Mesendoderm (in vitro differentiated cells): ENCODE measurements at regions not wholly inside any gene's neighbourhood (a gene's known extent, or its start where the extent isn't known, plus 50 kb on each side); places are given as distances from the start of the nearest gene placed in this dataset.
A peak's percentile ranks its signal among the peaks of the same experiment; 100 is the strongest.

ENCODE experiments used
- DNase-seq: peaks from one replicate; pipeline ENCODE4 v3.0.0; 2013
- H2AK5ac ChIP-seq: 2 replicates; pipeline ENCODE4 v1.6.1; 2013; ENCODE audit warnings: low read length, inconsistent platforms
- H2BK120ac ChIP-seq: 2 replicates; pipeline ENCODE4 v1.6.1; 2013; ENCODE audit warnings: low read depth, mild to moderate bottlenecking, low read length, moderate library complexity, mixed read lengths
- H2BK15ac ChIP-seq: replicated peaks from 2 replicates; pipeline ENCODE4 v1.6.1; 2013; ENCODE audit warnings: low read depth, mild to moderate bottlenecking, moderate library complexity
- H2BK5ac ChIP-seq: 2 replicates; pipeline ENCODE4 v1.6.1; 2013; ENCODE audit warnings: low read length, inconsistent platforms
- H3K18ac ChIP-seq: 2 replicates; pipeline ENCODE4 v1.6.1; 2013; ENCODE audit warnings: mild to moderate bottlenecking, low read length, mixed read lengths
- H3K23ac ChIP-seq: one replicate; pipeline ENCODE4 v1.6.1; 2013; ENCODE audit warnings: low read length
- H3K27ac ChIP-seq: 2 replicates; pipeline ENCODE4 v1.5.1; 2013; ENCODE audit warnings: low read depth, mild to moderate bottlenecking, inconsistent platforms, low read length, moderate library complexity
- H3K27me3 ChIP-seq: 2 replicates; pipeline ENCODE4 v1.6.1; 2013; ENCODE audit warnings: low read length, control low read depth, mild to moderate bottlenecking, inconsistent platforms; ENCODE audit not compliant: insufficient read depth, poor library complexity
- H3K36me3 ChIP-seq: 2 replicates; pipeline ENCODE4 v1.6.1; 2013; ENCODE audit warnings: low read length, inconsistent platforms; ENCODE audit not compliant: control insufficient read depth, insufficient read depth
- H3K4ac ChIP-seq: one replicate; pipeline ENCODE4 v1.6.1; 2013; ENCODE audit warnings: low read depth, mild to moderate bottlenecking, low read length, moderate library complexity
- H3K4me1 ChIP-seq: 2 replicates; pipeline ENCODE4 v1.6.1; 2013; ENCODE audit warnings: low read depth, low read length, inconsistent platforms; ENCODE audit not compliant: control insufficient read depth
- H3K4me2 ChIP-seq: 2 replicates; pipeline ENCODE4 v1.6.1; 2013; ENCODE audit warnings: low read length
- H3K4me3 ChIP-seq: 2 replicates; pipeline ENCODE4 v1.5.1; 2013; ENCODE audit warnings: mild to moderate bottlenecking, low read length
- H3K56ac ChIP-seq: one replicate; pipeline ENCODE4 v1.6.1; 2013; ENCODE audit warnings: low read length
- H3K79me1 ChIP-seq: 2 replicates; pipeline ENCODE4 v1.6.1; 2013; ENCODE audit warnings: low read length, inconsistent platforms
- H3K79me2 ChIP-seq: 2 replicates; pipeline ENCODE4 v1.6.1; 2013; ENCODE audit warnings: mild to moderate bottlenecking, low read length; ENCODE audit not compliant: control insufficient read depth, insufficient read depth
- H3K9ac ChIP-seq: 2 replicates; pipeline ENCODE4 v1.6.1; 2013; ENCODE audit warnings: low read length, inconsistent platforms
- H4K5ac ChIP-seq: one replicate; pipeline ENCODE4 v1.6.1; 2013; ENCODE audit warnings: low read length
- H4K8ac ChIP-seq: one replicate; pipeline ENCODE4 v1.6.1; 2013; ENCODE audit warnings: low read depth, mild to moderate bottlenecking, control low read depth, low read length, moderate library complexity
- WGBS: extraction: QIAGEN DNeasy Blood & Tissue Kit; methylation state at CpG from one replicate; pipeline ENCODE4 v1.1.7; 2013; ENCODE audit warnings: low lambda C conversion rate, missing lambda C conversion rate; ENCODE audit not compliant: insufficient coverage; ENCODE audit errors: extremely low coverage; 5-methylcytosine and 5-hydroxymethylcytosine counted together

- Histone ChIP-seq H4K5ac (no peak overlapping the region), H2AK5ac (no peak overlapping the region), H3K79me2 (no peaks in the 10 kb centered on the region), H3K4me3 (no peak overlapping the region), H2BK15ac (no peak overlapping the region), H3K23ac (no peak overlapping the region), H3K4me1 (peaks cover 4% of the 10 kb centered on the region), H3K27me3 (no peaks in the 10 kb centered on the region), H3K79me1 (no peaks in the 10 kb centered on the region), H3K4me2 (no peak overlapping the region), H2BK120ac (no peak overlapping the region), H3K18ac (no peak overlapping the region), H3K9ac (no peak overlapping the region), H3K36me3 (no peaks in the 10 kb centered on the region), H4K8ac (no peak overlapping the region), H3K4ac (no peak overlapping the region), H2BK5ac (peak overlapping the region; percentile 34), H3K27ac (no peak overlapping the region), H3K56ac (no peak overlapping the region)
- no CpG with 5 or more reads among the region's 2 CpGs for WGBS
- DNase-seq: no peak
Observed at GRCh38 chr5:67954351-67954750, 261.2 kb upstream of the PIK3R1 start.

- H4K8ac ChIP-seq: no peak overlapping the region
- H3K36me3 ChIP-seq: no peaks in the 10 kb centered on the region
- no peak overlapping the region for H3K4me3 ChIP-seq
- H3K79me2 ChIP-seq: no peaks in the 10 kb centered on the region
- H2BK5ac ChIP-seq: no peak overlapping the region
- H3K27me3 ChIP-seq: no peaks in the 10 kb centered on the region
- no peak overlapping the region for H3K18ac ChIP-seq
- no peak overlapping the region for H2BK15ac ChIP-seq
- H3K4me2 ChIP-seq: no peak overlapping the region
- H3K79me1 ChIP-seq: no peaks in the 10 kb centered on the region
- no peak overlapping the region for H3K9ac ChIP-seq
- no peak overlapping the region for H2BK120ac ChIP-seq
- H3K4me1 ChIP-seq: no peaks in the 10 kb centered on the region
- H2AK5ac ChIP-seq: no peak overlapping the region
- H4K5ac ChIP-seq: no peak overlapping the region
- no CpG with 5 or more reads among the region's 7 CpGs for WGBS
- no peak overlapping the region for H3K56ac ChIP-seq
- no peak overlapping the region for H3K27ac ChIP-seq
- no peak overlapping the region for H3K4ac ChIP-seq
- DNase-seq: no peak
- no peak overlapping the region for H3K23ac ChIP-seq
Observed at GRCh38 chr5:67942421-67942820, 273.1 kb upstream of the PIK3R1 start.

- Histone ChIP-seq H4K5ac (no peak overlapping the region), H3K4me2 (no peak overlapping the region), H3K27me3 (no peaks in the 10 kb centered on the region), H3K18ac (no peak overlapping the region), H2BK120ac (no peak overlapping the region), H2AK5ac (no peak overlapping the region), H2BK5ac (no peak overlapping the region), H3K79me2 (no peaks in the 10 kb centered on the region), H3K23ac (no peak overlapping the region), H3K27ac (no peak overlapping the region), H3K79me1 (no peaks in the 10 kb centered on the region), H3K9ac (no peak overlapping the region), H3K4ac (no peak overlapping the region), H3K4me1 (no peaks in the 10 kb centered on the region), H4K8ac (no peak overlapping the region), H3K56ac (no peak overlapping the region), H2BK15ac (no peak overlapping the region), H3K4me3 (no peak overlapping the region), H3K36me3 (no peaks in the 10 kb centered on the region)
- WGBS: no CpG with 5 or more reads among the region's 5 CpGs
- DNase-seq: no peak
Observed at GRCh38 chr5:67941614-67942401, 273.7 kb upstream of the PIK3R1 start.

GRCh38 chr5:67935908-67936566 is 279.5 kb upstream of the PIK3R1 start:
- H3K4me3 ChIP-seq: no peak overlapping the region
- no peak overlapping the region for H2BK120ac ChIP-seq
- no peak overlapping the region for H2BK5ac ChIP-seq
- no peaks in the 10 kb centered on the region for H3K4me1 ChIP-seq
- no peak overlapping the region for H2BK15ac ChIP-seq
- no peak overlapping the region for H3K18ac ChIP-seq
- no peak overlapping the region for H3K23ac ChIP-seq
- H4K8ac ChIP-seq: no peak overlapping the region
- H3K4ac ChIP-seq: no peak overlapping the region
- H3K36me3 ChIP-seq: no peaks in the 10 kb centered on the region
- no peaks in the 10 kb centered on the region for H3K79me1 ChIP-seq
- H3K27ac ChIP-seq: no peak overlapping the region
- no peaks in the 10 kb centered on the region for H3K79me2 ChIP-seq
- no CpG with 5 or more reads among the region's 4 CpGs for WGBS
- H4K5ac ChIP-seq: no peak overlapping the region
- H2AK5ac ChIP-seq: no peak overlapping the region
- no peak for DNase-seq
- no peak overlapping the region for H3K4me2 ChIP-seq
- H3K27me3 ChIP-seq: no peaks in the 10 kb centered on the region
- no peak overlapping the region for H3K9ac ChIP-seq
- no peak overlapping the region for H3K56ac ChIP-seq

DNA sequence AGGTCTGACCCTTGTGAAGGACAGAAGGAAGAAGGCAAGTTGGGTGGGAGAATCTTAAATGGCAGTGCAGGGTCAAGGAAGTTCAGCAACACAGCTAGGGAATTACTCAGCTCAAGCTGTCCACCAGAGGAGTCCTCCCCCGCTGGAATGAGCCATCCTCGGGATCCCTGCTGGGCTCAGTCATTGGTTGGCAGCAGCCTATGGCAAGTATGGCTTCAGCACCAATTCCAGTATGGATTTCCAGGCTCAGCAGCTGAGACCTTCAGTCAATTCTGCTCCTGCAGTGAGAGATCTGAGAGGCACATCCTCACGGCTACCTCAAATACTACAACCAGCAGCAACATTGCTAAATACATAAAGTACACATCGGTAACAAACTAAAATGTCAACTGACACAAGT is 280.6 kb upstream of the PIK3R1 start:
- Histone ChIP-seq H4K8ac (no peak overlapping the region), H4K5ac (no peak overlapping the region), H3K56ac (no peak overlapping the region), H3K27me3 (no peaks in the 10 kb centered on the region), H2BK15ac (no peak overlapping the region), H2BK5ac (no peak overlapping the region), H3K4me2 (no peak overlapping the region), H2BK120ac (no peak overlapping the region), H3K18ac (no peak overlapping the region), H3K4ac (no peak overlapping the region), H3K79me1 (no peaks in the 10 kb centered on the region), H3K23ac (no peak overlapping the region), H3K4me1 (no peaks in the 10 kb centered on the region), H2AK5ac (no peak overlapping the region), H3K79me2 (no peaks in the 10 kb centered on the region), H3K9ac (no peak overlapping the region), H3K36me3 (no peaks in the 10 kb centered on the region), H3K27ac (no peak overlapping the region), H3K4me3 (no peak overlapping the region)
- WGBS: no CpG with 5 or more reads among the region's 4 CpGs
- DNase-seq: peak; percentile 15
